ENCODE measurements at regions not wholly inside any gene's neighbourhood (a gene's known extent, or its start where the extent isn't known, plus 50 kb on each side); places are given as distances from the start of the nearest gene placed in this dataset.

GRCh38 chr3:107904536-107905066 is 186.2 kb downstream of the CD47 start:
- ChIA-PET POLR2A (no interaction called here), CTCF (interaction anchor here (1.0 to 1.6 kb wide), 4 partner anchors 10 to 20 kb away, joined by 3 to 5 read pairs (median 4); no protein-coding TSS in a partner anchor)
- TF ChIP-seq, protein P1, sequence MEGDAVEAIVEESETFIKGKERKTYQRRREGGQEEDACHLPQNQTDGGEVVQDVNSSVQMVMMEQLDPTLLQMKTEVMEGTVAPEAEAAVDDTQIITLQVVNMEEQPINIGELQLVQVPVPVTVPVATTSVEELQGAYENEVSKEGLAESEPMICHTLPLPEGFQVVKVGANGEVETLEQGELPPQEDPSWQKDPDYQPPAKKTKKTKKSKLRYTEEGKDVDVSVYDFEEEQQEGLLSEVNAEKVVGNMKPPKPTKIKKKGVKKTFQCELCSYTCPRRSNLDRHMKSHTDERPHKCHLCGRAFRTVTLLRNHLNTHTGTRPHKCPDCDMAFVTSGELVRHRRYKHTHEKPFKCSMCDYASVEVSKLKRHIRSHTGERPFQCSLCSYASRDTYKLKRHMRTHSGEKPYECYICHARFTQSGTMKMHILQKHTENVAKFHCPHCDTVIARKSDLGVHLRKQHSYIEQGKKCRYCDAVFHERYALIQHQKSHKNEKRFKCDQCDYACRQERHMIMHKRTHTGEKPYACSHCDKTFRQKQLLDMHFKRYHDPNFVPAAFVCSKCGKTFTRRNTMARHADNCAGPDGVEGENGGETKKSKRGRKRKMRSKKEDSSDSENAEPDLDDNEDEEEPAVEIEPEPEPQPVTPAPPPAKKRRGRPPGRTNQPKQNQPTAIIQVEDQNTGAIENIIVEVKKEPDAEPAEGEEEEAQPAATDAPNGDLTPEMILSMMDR (IDR thresholded peaks at IDR 0.05; ENCODE audit: control extremely low read depth, extremely low read depth, low read depth, missing control alignments): no peak
- no peak for DNase-seq (ENCODE audit: extremely low spot score)

GRCh38 chr3:107899990-107900651 is 190.7 kb downstream of the CD47 start:
- CTCF ChIA-PET: interaction anchor here (1.2 to 3.2 kb wide), 3 partner anchors 11 to 44 kb away, joined by 3 to 11 read pairs (median 7); no protein-coding TSS in a partner anchor
- POLR2A ChIA-PET: no interaction called here
- TF ChIP-seq, protein P1 (IDR thresholded peaks at IDR 0.05; ENCODE audit: control extremely low read depth, extremely low read depth, low read depth, missing control alignments): no peak
- DNase-seq (ENCODE audit: extremely low spot score): no peak

- TF ChIP-seq, protein P1 (IDR thresholded peaks at IDR 0.05; ENCODE audit: control extremely low read depth, extremely low read depth, low read depth, missing control alignments): no peak
- ChIA-PET CTCF (interaction anchor here (1.3 to 3.2 kb wide), 2 partner anchors 30 to 663 kb away, joined by 3 to 11 read pairs; no protein-coding TSS in a partner anchor), POLR2A (no interaction called here)
- DNase-seq (ENCODE audit: extremely low spot score): no peak
These were observed 193.3 kb downstream of the CD47 start for GRCh38 chr3:107897471-107898061.

- TF ChIP-seq, protein P1 (IDR thresholded peaks at IDR 0.05; ENCODE audit: control extremely low read depth, extremely low read depth, low read depth, missing control alignments): no peak
- ChIA-PET POLR2A (no interaction called here), CTCF (interaction anchor here (1.0 to 2.2 kb wide), 5 partner anchors 10 to 44 kb away, joined by 3 to 6 read pairs (median 5); no protein-coding TSS in a partner anchor)
- DNase-seq (ENCODE audit: extremely low spot score): no peak
These were observed 195.8 kb downstream of the CD47 start for GRCh38 chr3:107894998-107895397.

DNA sequence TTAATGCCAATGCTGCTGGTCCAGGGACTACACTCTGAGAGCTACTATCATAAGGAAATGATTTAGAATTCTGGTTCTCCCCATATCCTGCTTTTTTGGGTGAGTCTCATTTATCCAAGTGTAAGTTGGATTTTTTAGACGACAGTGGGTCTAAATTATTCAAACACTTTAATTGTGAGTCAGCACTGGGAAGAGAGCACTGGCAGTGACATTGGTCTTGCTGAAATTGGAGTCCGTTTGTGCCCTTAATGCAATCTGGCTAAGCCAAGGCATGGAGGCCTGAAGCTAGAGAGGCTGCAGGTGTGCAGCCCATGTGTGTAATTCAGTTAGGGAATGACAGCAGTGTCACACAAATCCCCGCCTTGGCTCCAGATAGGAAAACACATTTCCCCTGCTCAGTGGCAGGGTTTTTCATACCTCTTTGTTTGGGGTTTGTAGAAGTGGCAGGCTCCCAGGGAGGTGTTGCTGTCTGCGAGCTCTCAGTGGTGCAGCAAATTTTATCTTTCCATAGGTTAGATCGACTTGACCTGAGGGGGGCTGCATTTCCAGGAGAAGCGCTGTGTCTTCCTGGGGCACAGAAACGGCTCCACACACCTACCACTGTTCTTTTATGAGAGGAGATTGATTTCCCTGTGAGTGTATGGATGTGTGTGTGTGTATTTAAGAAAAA is 197.7 kb downstream of the CD47 start:
- ChIA-PET CTCF (interaction anchor here (1.3 to 1.6 kb wide), 2 partner anchors 20 to 39 kb away, joined by 3 to 4 read pairs; no protein-coding TSS in a partner anchor), POLR2A (no interaction called here)
- TF ChIP-seq, protein P1 (IDR thresholded peaks at IDR 0.05; ENCODE audit: control extremely low read depth, extremely low read depth, low read depth, missing control alignments): no peak
- DNase-seq (ENCODE audit: extremely low spot score): no peak
